GM19035 (cell line): ENCODE measurements at regions not wholly inside any gene's neighbourhood (a gene's known extent, or its start where the extent isn't known, plus 50 kb on each side); places are given as distances from the start of the nearest gene placed in this dataset.

Source experiments
- ATAC-seq: cut with Tn5 transposase; IDR thresholded peaks from one replicate; pipeline ENCODE4 v1.9.1; 2021; ENCODE audit not compliant: unreplicated experiment

- ATAC-seq, result no peak
These were observed 407.6 kb upstream of the PFKP start for GRCh38 chr10:2659660-2660209.

DNA sequence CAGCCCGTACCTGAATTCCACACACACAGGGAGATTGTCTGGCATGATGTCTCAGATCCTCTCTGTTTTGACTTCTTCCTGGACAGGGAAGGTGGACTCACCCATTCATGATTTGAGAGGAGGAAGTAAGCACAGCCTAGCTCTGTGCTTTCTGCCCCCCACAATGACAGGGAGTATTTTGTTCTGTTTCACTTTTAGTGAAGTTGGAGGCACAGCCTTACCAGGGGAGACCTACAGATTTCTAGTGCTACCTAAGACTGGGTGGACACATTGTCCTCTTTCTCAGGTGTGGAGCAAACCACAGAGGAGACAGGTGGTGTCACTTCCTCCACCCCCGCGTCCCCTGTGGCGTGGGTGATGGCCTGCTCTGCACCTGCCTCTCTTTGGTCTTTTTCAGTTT lies 408.6 kb upstream of the PFKP start:
- ATAC-seq, result no peak

GRCh38 chr10:2650328-2650727 lies 417.0 kb upstream of the PFKP start:
- ATAC-seq, result no peak

DNA sequence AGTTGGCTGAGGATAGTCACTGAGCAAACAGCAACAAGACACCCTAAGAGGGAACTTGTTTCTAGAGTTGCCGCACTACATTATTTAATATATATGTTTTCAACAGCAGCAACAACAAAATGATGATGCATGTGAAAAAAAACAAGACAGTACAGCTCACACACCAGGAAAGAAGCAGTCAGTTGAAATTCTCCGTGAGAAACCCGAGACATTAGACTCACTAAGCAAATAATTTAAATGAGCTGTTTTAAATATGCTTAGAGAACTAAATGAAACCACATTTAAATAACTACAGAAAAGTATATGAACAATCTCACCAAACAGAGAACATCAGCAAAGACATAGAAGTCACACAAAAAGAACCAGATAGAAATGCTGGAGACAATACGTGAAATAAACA lies 426.3 kb upstream of the PFKP start:
- no peak for ATAC-seq

DNA sequence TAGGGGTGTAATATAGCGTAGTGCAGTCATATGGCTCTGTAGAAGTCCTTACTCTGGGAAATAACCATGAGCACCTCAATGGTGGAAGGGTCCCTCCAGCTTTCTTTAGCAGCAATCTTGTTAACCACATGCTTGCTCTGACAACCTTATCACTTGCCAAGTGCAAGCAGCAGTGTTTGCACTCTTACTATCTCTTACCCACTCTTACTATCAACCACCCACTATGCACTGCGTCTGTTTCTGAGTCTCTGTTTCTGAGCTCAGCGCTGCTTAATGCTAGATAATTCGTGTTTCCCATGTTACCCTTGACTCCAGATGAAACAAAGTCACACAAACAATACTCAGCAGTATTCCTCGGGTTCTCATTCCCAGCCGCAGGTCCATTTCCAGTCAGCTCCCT lies 433.7 kb upstream of the PFKP start:
- no peak for ATAC-seq

- ATAC-seq, result no peak
These were observed 435.7 kb upstream of the PFKP start for GRCh38 chr10:2631557-2632205.

GRCh38 chr10:2628705-2629104 lies 438.6 kb upstream of the PFKP start:
- ATAC-seq, result no peak

- ATAC-seq, result no peak
These were observed 439.4 kb upstream of the PFKP start for GRCh38 chr10:2627969-2628368.

DNA sequence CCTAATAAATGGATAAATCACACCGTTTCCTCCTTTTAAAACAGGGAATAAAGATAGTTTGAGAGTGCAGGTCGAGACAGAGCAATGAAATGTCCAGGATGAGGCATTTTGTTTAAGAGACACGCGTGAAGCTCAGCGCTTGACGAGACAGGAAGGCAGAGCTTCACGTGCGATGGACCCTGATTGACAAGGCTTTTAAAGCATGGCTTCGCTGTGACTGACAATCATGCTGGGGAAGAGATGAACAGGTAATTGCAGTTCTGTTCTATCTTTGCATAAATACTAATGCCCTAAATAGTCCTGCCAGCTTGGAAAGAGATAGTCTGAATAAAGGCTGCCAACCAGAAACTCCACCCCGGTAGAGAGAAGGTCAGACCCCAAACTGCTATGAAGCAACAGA lies 442.3 kb upstream of the PFKP start:
- ATAC-seq, result no peak

GRCh38 chr10:2623675-2624274 lies 443.6 kb upstream of the PFKP start:
- ATAC-seq, result no peak

- ATAC-seq, result no peak
These were observed 446.4 kb upstream of the PFKP start for GRCh38 chr10:2620827-2621521.

GRCh38 chr10:2619916-2620315 lies 447.4 kb upstream of the PFKP start:
- no peak for ATAC-seq

DNA sequence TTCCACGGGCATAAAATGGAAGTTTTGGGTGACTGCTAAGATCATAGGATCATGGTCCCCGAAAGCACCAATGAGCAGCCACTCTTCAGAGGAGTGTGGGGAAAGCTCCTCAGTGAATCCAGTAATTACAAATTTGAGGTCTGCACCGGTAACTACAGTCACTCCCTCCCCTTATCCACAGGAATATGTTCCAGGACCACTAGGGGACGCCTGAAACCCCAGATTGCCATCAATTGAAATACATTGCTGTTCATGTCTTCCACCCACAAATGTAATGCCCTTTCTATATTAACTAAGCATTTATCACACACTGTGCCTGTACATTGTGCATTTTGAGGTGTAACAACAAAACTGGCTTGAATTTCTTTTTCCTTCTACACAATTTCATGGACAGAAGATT lies 447.9 kb upstream of the PFKP start:
- no peak for ATAC-seq

DNA sequence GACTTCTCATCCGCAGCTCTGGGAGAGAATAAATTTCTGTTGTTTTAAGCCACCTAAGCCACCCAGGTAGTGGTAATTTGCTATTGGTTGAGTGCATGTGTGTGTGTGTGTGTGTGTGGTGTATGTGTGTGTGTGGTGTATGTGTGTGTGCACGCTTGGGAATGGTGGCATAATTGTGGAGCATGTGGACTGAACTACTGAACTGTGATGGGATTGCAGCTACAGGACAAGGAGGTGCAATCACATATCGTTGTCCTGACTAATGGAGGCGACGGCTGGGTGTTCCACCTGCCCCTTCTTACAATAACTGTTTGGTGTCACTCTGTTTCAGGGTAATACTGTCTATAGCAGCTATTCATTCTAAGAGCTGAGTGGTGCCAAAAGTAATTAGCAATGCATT lies 448.7 kb upstream of the PFKP start:
- ATAC-seq, result no peak

DNA sequence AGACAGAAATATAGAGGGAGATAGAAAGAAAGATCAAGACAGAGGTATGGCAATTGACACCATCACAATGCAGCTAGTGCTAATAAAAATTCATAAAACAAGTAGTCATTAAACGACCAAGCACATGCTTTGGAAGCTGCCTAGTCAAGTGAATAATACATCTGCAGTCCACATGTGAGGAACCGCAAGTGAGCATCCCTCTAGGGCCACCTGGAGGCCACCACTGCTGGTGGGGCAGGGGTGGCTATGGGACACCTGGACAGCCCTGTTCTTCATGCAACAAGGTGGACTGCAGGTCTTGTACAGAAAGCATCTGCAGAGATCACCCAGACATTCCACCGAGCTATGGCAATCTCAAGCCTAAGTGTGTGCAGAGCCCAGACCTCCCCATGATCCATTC lies 451.1 kb upstream of the PFKP start:
- no peak for ATAC-seq

DNA sequence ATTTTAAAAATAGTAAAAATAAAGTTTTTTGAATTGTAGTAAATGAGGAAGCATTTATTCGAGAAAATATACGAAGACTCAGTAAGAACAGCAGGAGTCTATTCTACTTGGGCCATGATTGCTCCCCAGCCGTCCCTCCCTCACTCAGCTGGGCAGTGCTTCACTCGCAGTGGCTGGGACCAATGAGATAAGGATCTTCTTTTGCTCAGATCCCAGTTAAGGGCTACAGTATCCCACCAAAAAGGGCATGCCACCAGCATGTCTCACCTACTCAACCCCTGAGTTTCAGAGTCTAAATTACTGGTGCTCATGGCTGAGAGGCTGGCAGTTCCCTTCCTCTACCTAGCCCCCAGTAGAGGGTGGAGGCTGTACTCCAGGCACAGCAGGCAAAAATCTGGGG lies 455.7 kb upstream of the PFKP start:
- ATAC-seq, result no peak

DNA sequence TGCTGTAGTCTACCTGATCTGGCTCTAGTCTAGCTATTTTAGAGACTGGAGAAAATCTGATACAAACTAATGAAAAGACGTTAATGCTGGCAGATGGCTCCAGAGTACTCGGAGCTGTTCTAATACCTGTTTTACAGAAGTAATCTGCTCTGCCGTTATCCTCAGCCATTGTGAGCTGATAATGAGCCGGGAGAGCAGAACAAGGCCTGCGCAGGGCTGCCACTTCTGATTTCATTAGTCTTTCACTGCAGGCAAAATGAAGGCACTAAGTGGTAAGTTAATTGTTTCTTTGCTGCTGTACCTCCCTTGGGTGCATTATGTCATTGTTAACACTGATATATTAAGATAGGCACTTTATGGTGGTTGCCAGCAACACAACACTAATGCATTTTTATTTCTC lies 456.4 kb upstream of the PFKP start:
- ATAC-seq, result no peak

- ATAC-seq, result no peak
These were observed 462.5 kb upstream of the PFKP start for GRCh38 chr10:2604891-2605290.

GRCh38 chr10:2599571-2599970 lies 467.8 kb upstream of the PFKP start:
- no peak for ATAC-seq

DNA sequence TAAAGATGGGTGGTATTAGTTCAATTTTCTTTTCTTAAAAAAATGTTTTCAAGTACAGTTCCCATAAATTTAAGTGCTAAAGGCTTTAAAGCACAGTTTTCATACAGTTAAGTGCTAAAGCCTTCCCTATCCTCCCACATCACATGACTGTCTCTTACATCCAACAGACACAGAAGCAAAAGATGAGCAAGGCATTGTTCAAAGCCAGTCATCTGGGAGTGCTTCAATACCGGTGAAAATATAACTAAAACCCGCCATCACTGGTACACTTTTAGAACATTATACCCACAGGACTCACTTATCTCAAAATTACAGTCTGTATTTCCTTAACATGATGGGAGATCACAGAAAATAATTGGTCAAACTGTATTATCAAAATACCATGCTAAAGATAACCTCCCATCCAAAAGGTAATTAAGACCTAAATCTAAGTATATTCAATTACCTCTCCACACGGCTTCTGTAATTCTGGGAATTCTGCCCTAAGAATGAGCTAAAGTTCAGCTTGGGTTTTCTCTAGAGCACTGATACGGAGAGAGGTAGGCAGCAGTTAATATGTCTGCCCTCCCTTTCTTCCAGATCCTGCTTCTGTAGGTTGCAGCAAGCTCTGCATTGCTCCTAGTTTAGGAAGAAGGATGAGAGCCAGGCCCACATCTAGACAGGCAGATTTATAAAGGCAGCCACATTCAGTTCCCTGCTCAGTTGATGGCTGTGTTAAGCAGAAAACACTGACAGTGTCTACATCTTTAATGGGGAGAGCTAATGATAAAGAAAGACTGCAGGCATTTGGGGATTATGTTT lies 474.8 kb upstream of the PFKP start:
- no peak for ATAC-seq

DNA sequence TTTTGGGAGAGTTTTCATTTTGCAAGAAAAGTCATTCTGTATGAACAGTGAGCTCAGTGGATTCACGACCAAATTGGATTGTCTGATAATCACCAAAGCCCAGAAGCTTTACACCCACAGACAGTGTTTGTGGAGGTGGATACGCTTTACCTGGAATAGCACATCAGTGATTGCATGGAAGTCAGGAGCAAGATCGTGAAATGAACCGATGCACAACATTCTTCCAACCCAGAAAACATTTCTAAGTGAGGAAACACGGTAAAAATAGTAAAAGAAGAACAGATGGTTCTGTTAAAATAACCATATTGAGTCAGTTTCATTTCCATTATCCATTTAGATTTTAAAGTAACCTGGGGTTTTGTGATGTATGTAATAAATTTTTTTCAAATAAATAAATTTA lies 478.2 kb upstream of the PFKP start:
- no peak for ATAC-seq

DNA sequence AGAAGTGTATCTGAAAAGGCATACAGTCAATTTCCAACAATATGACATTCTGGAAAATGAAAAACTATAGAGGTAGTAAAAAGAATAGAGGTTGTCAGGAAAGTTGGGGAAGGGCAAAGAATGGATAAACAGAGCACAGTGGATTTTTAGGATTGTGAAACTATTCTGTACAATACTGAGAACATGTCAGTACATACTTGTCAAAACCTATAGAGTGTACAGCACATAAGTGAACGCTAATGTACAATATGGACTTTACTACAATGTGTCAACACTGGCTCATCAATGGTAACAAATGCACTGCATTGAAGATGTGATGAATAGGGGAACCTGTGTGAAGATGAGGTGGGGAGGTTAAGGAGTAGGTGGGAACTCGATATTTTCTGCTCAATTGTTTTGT lies 483.0 kb upstream of the PFKP start:
- no peak for ATAC-seq
